Activated CD4-positive, alpha-beta T cell treated with anti-CD3 and anti-CD28 coated beads for 36 hours (primary cell): ENCODE measurements at regions not wholly inside any gene's neighbourhood (a gene's known extent, or its start where the extent isn't known, plus 50 kb on each side); places are given as distances from the start of the nearest gene placed in this dataset.
A peak's percentile ranks its signal among the peaks of the same experiment; 100 is the strongest.
"Not testable (repeated sequence)": the region's sequence is repeated elsewhere in the genome, so short reads cannot be mapped to it uniquely, and the experiment has no call there.

Experiments
- ATAC-seq: fragments of 200-7000 bp; cut with Tn5 transposase; one replicate; pipeline ENCODE4 v1.10.0; 2021; ENCODE audit warnings: mild to moderate bottlenecking, moderate library complexity
- CTCF ChIA-PET: fragments of 350-600 bp; sonication (Branson Sonifier 250); formaldehyde crosslinking; loops from one replicate; lab custom pipeline; 2021; ENCODE audit warnings: antibody characterized with exemption; lab: Charles Lee
- POLR2A ChIA-PET: fragments of 350-600 bp; sonication (Branson Sonifier 250); formaldehyde crosslinking; loops from one replicate; lab custom pipeline; 2021; ENCODE audit warnings: antibody characterized with exemption, inconsistent platforms; lab: Charles Lee
- DNase-seq: peaks from one replicate; pipeline ENCODE4 v3.0.0-alpha.2; 2020
- H3K27ac Mint-ChIP-seq: one replicate; pipeline ENCODE4 v1.8.0; 2021; ENCODE audit warnings: mixed read lengths
- H3K27me3 Mint-ChIP-seq: one replicate; pipeline ENCODE4 v1.8.0; 2021; ENCODE audit warnings: mixed read lengths
- H3K36me3 Mint-ChIP-seq: one replicate; pipeline ENCODE4 v1.8.0; 2021; ENCODE audit warnings: low read depth, mixed read lengths
- H3K4me1 Mint-ChIP-seq: one replicate; pipeline ENCODE4 v1.8.0; 2021; ENCODE audit warnings: mixed read lengths
- H3K4me3 Mint-ChIP-seq: one replicate; pipeline ENCODE4 v1.8.0; 2021; ENCODE audit warnings: mild to moderate bottlenecking, moderate library complexity, mixed read lengths
- H3K9me3 Mint-ChIP-seq: one replicate; pipeline ENCODE4 v1.8.0; 2021; ENCODE audit warnings: low read depth, mixed read lengths
- intact Hi-C, 2 experiments: fragments of 100-400 bp; cut with DNase I in 1 of 2; cut with micrococcal nuclease in 1 of 2; formaldehyde crosslinking; loops; one replicate each; pipeline versions ENCODE4 v1.14.2 to v1.15.1; 2022 to 2024; cut with DNase I, micrococcal nuclease

DNA sequence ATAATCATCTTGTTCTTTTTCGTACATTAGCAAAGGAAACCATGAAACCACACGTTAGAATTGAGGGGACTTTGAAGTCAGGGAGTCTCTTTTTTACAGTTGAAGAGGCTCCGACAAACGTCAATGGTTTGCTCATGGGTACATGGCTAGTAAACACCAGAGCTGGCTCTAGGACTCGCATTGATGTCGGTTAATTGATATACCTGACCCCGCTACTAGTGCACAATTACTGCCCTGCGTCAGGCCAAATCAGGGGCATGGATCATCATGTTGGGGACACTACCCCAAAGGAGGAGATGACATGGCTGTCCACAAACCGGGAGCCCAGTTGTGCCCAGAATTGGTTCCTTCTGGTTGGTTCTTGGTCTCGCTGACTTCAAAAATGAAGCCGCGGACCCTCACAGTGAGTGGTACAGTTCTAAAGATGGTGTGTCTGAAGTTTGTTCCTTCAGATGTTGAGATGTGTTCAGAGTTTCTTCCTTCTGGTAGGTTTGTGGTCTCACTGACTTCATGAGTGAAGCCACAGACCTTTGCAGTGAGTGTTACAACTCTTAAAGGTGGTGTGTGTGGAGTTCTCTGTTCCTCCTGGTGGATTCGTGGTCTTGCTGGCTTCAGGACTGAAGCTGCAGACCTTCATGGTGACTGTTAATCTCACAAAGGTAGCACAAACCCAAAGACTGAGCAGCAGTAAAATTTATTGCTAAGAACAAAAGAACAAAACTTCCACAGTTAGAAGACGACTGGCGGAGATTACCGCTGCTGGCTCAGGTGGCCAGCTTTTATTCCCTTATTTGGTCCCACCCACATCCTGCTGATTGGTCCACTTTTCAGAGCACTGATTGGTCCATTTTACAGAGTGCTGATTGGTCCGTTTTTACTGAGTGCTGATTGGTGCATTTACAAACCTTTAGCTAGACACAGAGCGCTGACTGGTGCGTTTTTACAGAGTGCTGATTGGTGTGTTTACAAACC, 126.9 kb upstream of the ERRFI1 start:
- Mint-ChIP-seq H3K27me3 (peaks cover 12% of the 10 kb centered on the region), H3K27ac (peak overlapping the region; percentile 95), H3K4me1 (peaks cover 50% of the 10 kb centered on the region), H3K4me3 (peak overlapping the region; percentile 54), H3K9me3 (peaks cover 10% of the 10 kb centered on the region), H3K36me3 (no peaks in the 10 kb centered on the region)
- DNase-seq (peak; percentile 65), ATAC-seq (peak; percentile 78)
- CTCF ChIA-PET, result interaction anchor here (0.6 to 1.5 kb wide), 5 partner anchors 16 to 163 kb away, joined by 3 to 6 read pairs (median 3); no protein-coding TSS in a partner anchor
- intact Hi-C loops, result loop anchor here (1.0 to 5.0 kb wide), 9 partner anchors 16 to 192 kb away; partner anchors contain the start of genes ERRFI1 (in 2 of the 2) and PARK7 (in 1 of the 2)
- POLR2A ChIA-PET, result interaction anchor here (0.6 kb wide), 2 partner anchors 126 to 230 kb away, joined by 3 read pairs; no protein-coding TSS in a partner anchor

DNA sequence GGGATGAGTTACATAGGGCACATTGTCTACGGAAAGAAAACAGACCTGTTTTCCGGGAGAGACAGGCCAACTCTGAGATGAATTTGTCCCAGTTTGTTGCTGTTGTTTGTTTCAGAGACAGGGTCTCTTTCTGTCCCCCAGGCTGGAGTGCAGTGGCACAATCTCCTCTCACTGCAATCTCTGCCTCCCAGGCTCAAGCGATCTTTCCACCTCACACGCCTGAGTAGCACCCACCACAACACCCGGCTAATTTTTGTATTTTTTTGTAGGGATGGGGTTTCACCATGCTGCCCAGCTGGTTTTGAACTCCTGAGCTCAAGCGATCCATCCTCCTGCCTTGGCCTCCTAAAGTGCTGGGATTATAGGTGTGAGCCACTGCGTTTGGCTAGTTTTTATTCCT, 125.5 kb upstream of the ERRFI1 start:
- ChIA-PET POLR2A (no interaction called here), CTCF (interaction anchor here (0.9 to 1.5 kb wide), 2 partner anchors 15 to 136 kb away, joined by 4 to 6 read pairs; no protein-coding TSS in a partner anchor)
- ATAC-seq (no peak), DNase-seq (no peak)
- H3K4me1 Mint-ChIP-seq, result peaks cover 54% of the 10 kb centered on the region
- H3K36me3 Mint-ChIP-seq, result no peaks in the 10 kb centered on the region
- peaks cover 10% of the 10 kb centered on the region for H3K9me3 Mint-ChIP-seq
- H3K4me3 Mint-ChIP-seq, result no peak overlapping the region
- H3K27me3 Mint-ChIP-seq, result peaks cover 10% of the 10 kb centered on the region
- intact Hi-C loops, result loop anchor here (2.0 to 5.0 kb wide), 5 partner anchors 17 to 124 kb away; partner anchors contain the start of gene ERRFI1 (in 1 of the 2)
- no peak overlapping the region for H3K27ac Mint-ChIP-seq

DNA sequence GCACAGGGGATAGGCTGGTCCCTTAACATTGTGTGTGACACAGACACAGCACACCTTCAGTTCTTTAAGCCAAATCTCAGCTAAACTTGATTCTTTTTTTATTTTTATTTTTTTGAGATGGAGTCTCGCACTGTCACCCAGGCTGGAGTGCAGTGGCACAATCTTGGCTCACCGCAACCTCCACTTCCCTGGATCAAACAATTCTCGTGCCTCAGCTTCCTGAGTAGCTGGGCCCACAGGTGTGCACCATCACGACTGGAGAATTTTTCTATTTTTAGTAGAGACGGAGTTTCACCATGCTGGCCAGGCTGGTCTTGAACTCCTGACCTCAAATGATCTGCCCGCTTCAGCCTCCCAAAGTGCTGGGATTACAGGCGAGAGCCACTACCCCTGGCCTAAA, 123.6 kb upstream of the ERRFI1 start:
- not testable (repeated sequence) for H3K36me3 Mint-ChIP-seq

DNA sequence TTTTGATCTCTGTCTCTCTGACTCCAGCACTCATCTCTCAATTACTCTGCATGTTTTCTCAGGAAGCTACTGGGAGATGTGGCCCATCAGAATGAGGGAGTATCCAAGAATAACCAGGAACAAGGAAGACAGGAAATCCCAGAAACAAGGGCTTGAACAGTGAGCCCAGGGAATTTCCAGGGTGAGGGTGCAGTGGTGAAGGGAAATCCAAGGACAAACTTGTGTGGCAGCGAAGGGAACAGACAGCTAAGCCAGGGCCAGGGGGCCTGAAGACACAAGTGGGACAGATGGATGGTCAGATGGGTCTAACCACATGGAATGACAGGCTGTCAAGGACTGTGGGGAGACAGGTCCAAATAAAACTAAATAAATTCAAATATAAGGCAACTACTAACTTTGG, 121.8 kb upstream of the ERRFI1 start:
- Mint-ChIP-seq H3K9me3 (peaks cover 3% of the 10 kb centered on the region), H3K27ac (no peak overlapping the region), H3K4me1 (peaks cover 48% of the 10 kb centered on the region), H3K27me3 (peaks cover 8% of the 10 kb centered on the region), H3K4me3 (no peak overlapping the region), H3K36me3 (no peaks in the 10 kb centered on the region)
- POLR2A ChIA-PET, result no interaction called here
- DNase-seq (no peak), ATAC-seq (no peak)
- CTCF ChIA-PET, result no interaction called here
- intact Hi-C loops, result no loop called here

More for the DNA sequence above, 123.6 kb upstream of the ERRFI1 start:
- CTCF ChIA-PET, H3K9me3 Mint-ChIP-seq, H3K27me3 Mint-ChIP-seq, POLR2A ChIA-PET, H3K4me3 Mint-ChIP-seq, ATAC-seq, H3K27ac Mint-ChIP-seq, DNase-seq: not testable (repeated sequence)
- peaks cover 61% of the 10 kb centered on the region for H3K4me1 Mint-ChIP-seq
- intact Hi-C loops, result loop anchor here in 1 of 2 experiments (5.0 kb wide), 1 partner anchor 122 kb away; the partner anchor contains the start of gene ERRFI1

DNA sequence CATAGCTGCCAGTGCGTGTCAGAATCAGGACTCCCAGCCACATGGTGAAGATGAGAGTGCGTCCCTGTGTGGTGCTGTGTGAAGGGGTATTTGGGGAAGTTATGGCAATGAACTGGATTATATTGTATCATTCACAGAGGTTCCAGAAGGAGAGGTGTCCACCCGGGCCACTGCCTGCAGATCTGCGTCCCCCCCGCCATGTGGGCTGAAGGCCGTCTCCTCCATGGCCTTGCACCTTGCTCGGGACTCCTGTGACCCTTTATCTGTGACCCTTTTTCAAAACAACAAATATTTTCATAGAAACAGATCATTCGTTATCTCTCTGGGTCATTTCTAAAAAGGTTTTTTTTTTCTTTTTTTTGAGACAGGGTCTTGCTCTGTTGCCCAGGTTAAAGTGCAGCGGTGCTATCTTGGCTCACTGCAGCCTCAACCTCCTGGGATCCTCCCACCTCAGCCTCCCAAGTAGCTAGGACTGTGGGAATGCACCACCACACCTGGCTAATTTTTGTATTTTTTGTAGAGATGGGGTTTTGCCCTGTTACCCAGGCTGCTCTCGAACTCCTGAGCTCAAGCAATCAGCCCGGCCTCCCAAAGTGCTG, 120.2 kb upstream of the ERRFI1 start:
- Mint-ChIP-seq H3K36me3 (no peaks in the 10 kb centered on the region), H3K4me3 (no peak overlapping the region), H3K27me3 (peaks cover 8% of the 10 kb centered on the region), H3K9me3 (no peaks in the 10 kb centered on the region), H3K27ac (no peak overlapping the region), H3K4me1 (peaks cover 32% of the 10 kb centered on the region)
- ATAC-seq, result no peak
- POLR2A ChIA-PET, result no interaction called here
- CTCF ChIA-PET, result interaction anchor here (0.6 to 1.0 kb wide), 2 partner anchors 11 to 154 kb away, joined by 3 read pairs; no protein-coding TSS in a partner anchor
- intact Hi-C loops, result no loop called here
- DNase-seq, result no peak

DNA sequence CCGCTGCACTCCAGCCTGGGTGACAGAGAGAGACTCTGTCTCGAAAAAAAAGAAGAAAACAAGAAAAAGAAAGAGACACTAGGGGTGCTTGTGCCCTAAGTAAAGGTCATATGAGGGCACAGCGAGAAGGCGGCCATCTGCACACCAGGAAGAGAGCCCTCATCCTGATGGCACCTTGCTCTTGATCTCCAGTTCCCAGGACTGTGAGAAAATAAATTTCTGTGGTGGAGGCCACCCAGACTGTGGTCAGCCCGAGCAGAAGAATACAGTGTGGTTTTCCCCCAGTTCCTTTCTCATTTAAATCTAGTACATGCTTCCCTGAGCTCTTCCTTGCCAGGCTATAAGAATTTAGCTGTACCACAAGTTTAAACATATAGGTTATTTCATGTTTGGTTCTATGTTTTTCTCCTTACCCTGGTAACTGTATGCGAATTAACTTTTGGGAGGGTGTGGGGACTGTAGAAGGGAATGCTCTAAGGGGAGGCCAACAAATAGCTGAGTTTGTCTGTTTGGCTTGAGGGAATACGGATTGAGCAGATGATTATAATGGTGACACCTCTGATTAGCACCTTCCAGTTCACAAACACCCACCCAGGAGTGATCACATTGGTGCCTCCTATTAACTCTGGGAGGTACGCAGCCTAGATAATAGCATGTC, 119.6 kb upstream of the ERRFI1 start:
- DNase-seq, result no peak
- Mint-ChIP-seq H3K4me1 (peaks cover 26% of the 10 kb centered on the region), H3K9me3 (no peaks in the 10 kb centered on the region), H3K27ac (no peak overlapping the region), H3K36me3 (no peaks in the 10 kb centered on the region), H3K27me3 (peaks cover 6% of the 10 kb centered on the region), H3K4me3 (no peak overlapping the region)
- intact Hi-C loops, result no loop called here
- ATAC-seq, result no peak
- CTCF ChIA-PET, result interaction anchor here (0.6 to 1.0 kb wide), 2 partner anchors 10 to 153 kb away, joined by 3 read pairs; no protein-coding TSS in a partner anchor
- POLR2A ChIA-PET, result no interaction called here

- H3K36me3 Mint-ChIP-seq, result no peaks in the 10 kb centered on the region
- H3K4me1 Mint-ChIP-seq, result peaks cover 15% of the 10 kb centered on the region
- H3K27me3 Mint-ChIP-seq, result peaks cover 5% of the 10 kb centered on the region
- no peak overlapping the region for H3K4me3 Mint-ChIP-seq
- no peaks in the 10 kb centered on the region for H3K9me3 Mint-ChIP-seq
- no peak overlapping the region for H3K27ac Mint-ChIP-seq
- CTCF ChIA-PET, result interaction anchor here (0.6 kb wide), 2 partner anchors 25 to 35 kb away, joined by 3 to 4 read pairs; no protein-coding TSS in a partner anchor
- ATAC-seq, result no peak
- POLR2A ChIA-PET, result no interaction called here
- DNase-seq, result no peak
- intact Hi-C loops, result no loop called here
Observed at GRCh38 chr1:8144323-8144722, 118.2 kb upstream of the ERRFI1 start.

GRCh38 chr1:8142955-8143629, 117.0 kb upstream of the ERRFI1 start:
- peaks cover 3% of the 10 kb centered on the region for H3K27me3 Mint-ChIP-seq
- no peak overlapping the region for H3K4me3 Mint-ChIP-seq
- H3K36me3 Mint-ChIP-seq, result no peaks in the 10 kb centered on the region
- no peak overlapping the region for H3K27ac Mint-ChIP-seq
- CTCF ChIA-PET, result interaction anchor here (1.0 to 1.1 kb wide), 2 partner anchors 10 to 126 kb away, joined by 4 to 5 read pairs; no protein-coding TSS in a partner anchor
- ATAC-seq (no peak), DNase-seq (no peak)
- POLR2A ChIA-PET, result no interaction called here
- peaks cover 12% of the 10 kb centered on the region for H3K4me1 Mint-ChIP-seq
- intact Hi-C loops, result no loop called here
- no peaks in the 10 kb centered on the region for H3K9me3 Mint-ChIP-seq

DNA sequence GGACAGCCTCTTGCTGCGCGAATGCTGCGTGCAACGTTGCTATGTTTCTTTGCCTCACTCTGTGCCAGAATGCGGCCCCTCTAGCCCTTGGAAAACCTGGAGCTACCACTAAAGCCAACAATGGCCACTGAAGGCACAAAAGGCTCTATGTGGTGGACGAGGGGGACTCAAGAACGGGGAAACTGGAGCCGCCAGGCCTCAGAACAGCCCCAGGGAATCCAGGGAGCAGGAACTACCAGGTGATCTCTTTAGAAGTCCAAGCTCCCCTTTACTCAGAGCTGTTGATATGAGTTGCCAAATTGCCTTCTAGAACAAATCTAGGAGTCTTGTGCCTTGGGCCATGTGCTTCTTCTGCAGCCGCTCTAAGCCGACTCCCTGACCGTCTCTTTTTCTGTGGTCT, 113.8 kb upstream of the ERRFI1 start:
- Mint-ChIP-seq H3K27me3 (peaks cover 12% of the 10 kb centered on the region), H3K4me3 (no peak overlapping the region), H3K9me3 (no peaks in the 10 kb centered on the region), H3K36me3 (no peaks in the 10 kb centered on the region), H3K27ac (no peak overlapping the region), H3K4me1 (no peaks in the 10 kb centered on the region)
- intact Hi-C loops, result no loop called here
- ChIA-PET POLR2A (no interaction called here), CTCF (no interaction called here)
- ATAC-seq (no peak), DNase-seq (no peak)

DNA sequence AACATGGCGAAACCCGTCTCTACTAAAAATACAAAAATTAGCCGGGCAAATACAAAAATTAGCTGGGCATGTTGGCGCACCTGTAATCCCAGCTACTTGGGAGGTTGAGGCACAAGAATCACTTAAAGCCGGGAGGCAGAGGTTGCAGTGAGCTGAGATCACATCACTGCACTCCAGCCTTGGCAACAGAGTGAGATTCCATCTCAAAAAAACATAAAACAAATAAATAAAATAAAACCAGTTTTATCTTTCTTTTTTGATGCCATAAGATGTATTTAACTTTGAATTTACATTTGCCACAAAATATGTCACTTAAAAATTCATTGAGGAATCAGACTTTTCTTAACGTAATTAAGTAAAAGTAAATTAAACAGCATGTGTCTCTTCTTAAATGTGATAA, 113.3 kb upstream of the ERRFI1 start:
- Mint-ChIP-seq H3K27ac (no peak overlapping the region), H3K4me3 (no peak overlapping the region), H3K36me3 (no peaks in the 10 kb centered on the region), H3K4me1 (peaks cover 2% of the 10 kb centered on the region), H3K27me3 (peaks cover 16% of the 10 kb centered on the region), H3K9me3 (no peaks in the 10 kb centered on the region)
- CTCF ChIA-PET, result no interaction called here
- intact Hi-C loops, result no loop called here
- ATAC-seq, result no peak
- POLR2A ChIA-PET, result no interaction called here
- no peak for DNase-seq
